Left ventricle myocardium inferior (tissue), 1 donor: ENCODE measurements at regions not wholly inside any gene's neighbourhood (a gene's known extent, or its start where the extent isn't known, plus 50 kb on each side); places are given as distances from the start of the nearest gene placed in this dataset.

Experiments used
- DNase-seq: peaks from one replicate; pipeline ENCODE4 v3.0.0-alpha.2; 2020
- H3K27ac ChIP-seq: fragments of 200-600 bp; replicated peaks from 2 replicates; pipeline ENCODE4 v1.8.0; 2021
- H3K27me3 ChIP-seq: fragments of 200-600 bp; 2 replicates; pipeline ENCODE4 v1.8.0; 2021; ENCODE audit warnings: low read depth
- H3K36me3 ChIP-seq: fragments of 200-600 bp; 2 replicates; pipeline ENCODE4 v1.8.0; 2021
- H3K4me1 ChIP-seq: fragments of 200-600 bp; 2 replicates; pipeline ENCODE4 v1.8.0; 2021
- H3K4me3 ChIP-seq: fragments of 200-600 bp; 2 replicates; pipeline ENCODE4 v1.8.0; 2021; ENCODE audit warnings: mild to moderate bottlenecking, moderate library complexity
- H3K9me3 ChIP-seq: fragments of 200-600 bp; replicated peaks from 2 replicates; pipeline ENCODE4 v1.8.0; 2021
- CTCF ChIP-seq: fragments of 200-600 bp; IDR thresholded peaks from 2 replicates; pipeline ENCODE4 v1.8.0; 2021; ENCODE audit warnings: antibody characterized with exemption, mild to moderate bottlenecking, borderline replicate concordance
- intact Hi-C: fragments of 100-400 bp; cut with micrococcal nuclease; formaldehyde crosslinking; loops from one replicate; pipeline ENCODE4 v1.11.0; 2022
- donor health status: DM: no; HTN: yes; CAD: no; lungs with severe emphysema.

GRCh38 chr18:60500960-60501359 lies 128.4 kb upstream of the MC4R start:
- no peak overlapping the region for H3K4me3 ChIP-seq
- no peaks in the 10 kb centered on the region for H3K9me3 ChIP-seq
- no peaks in the 10 kb centered on the region for H3K36me3 ChIP-seq
- no peak overlapping the region for H3K27ac ChIP-seq
- no peaks in the 10 kb centered on the region for H3K27me3 ChIP-seq
- intact Hi-C loops: no loop called here
- TF ChIP-seq CTCF: no peak
- no peaks in the 10 kb centered on the region for H3K4me1 ChIP-seq
- DNase-seq: no peak

GRCh38 chr18:60502591-60502990 lies 130.0 kb upstream of the MC4R start:
- Histone ChIP-seq H3K36me3 (no peaks in the 10 kb centered on the region), H3K27ac (no peak overlapping the region), H3K9me3 (no peaks in the 10 kb centered on the region), H3K27me3 (no peaks in the 10 kb centered on the region), H3K4me1 (no peaks in the 10 kb centered on the region), H3K4me3 (no peak overlapping the region)
- intact Hi-C loops: no loop called here
- DNase-seq: no peak
- no peak for TF ChIP-seq CTCF

GRCh38 chr18:60503199-60503598 lies 130.6 kb upstream of the MC4R start:
- no peak overlapping the region for H3K4me3 ChIP-seq
- no peaks in the 10 kb centered on the region for H3K4me1 ChIP-seq
- H3K27me3 ChIP-seq: no peaks in the 10 kb centered on the region
- no peak for DNase-seq
- TF ChIP-seq CTCF: no peak
- H3K9me3 ChIP-seq: no peaks in the 10 kb centered on the region
- intact Hi-C loops: no loop called here
- no peaks in the 10 kb centered on the region for H3K36me3 ChIP-seq
- H3K27ac ChIP-seq: no peak overlapping the region

GRCh38 chr18:60506190-60506589 lies 133.6 kb upstream of the MC4R start:
- Histone ChIP-seq H3K4me1 (no peaks in the 10 kb centered on the region), H3K27ac (no peak overlapping the region), H3K4me3 (no peak overlapping the region), H3K36me3 (no peaks in the 10 kb centered on the region), H3K9me3 (no peaks in the 10 kb centered on the region), H3K27me3 (no peaks in the 10 kb centered on the region)
- TF ChIP-seq CTCF: no peak
- intact Hi-C loops: no loop called here
- DNase-seq: no peak

GRCh38 chr18:60506682-60507081 lies 134.1 kb upstream of the MC4R start:
- Histone ChIP-seq H3K27me3 (no peaks in the 10 kb centered on the region), H3K4me1 (no peaks in the 10 kb centered on the region), H3K36me3 (no peaks in the 10 kb centered on the region), H3K9me3 (no peaks in the 10 kb centered on the region), H3K4me3 (no peak overlapping the region), H3K27ac (no peak overlapping the region)
- TF ChIP-seq CTCF: no peak
- intact Hi-C loops: no loop called here
- no peak for DNase-seq

GRCh38 chr18:60508108-60508507 lies 135.5 kb upstream of the MC4R start:
- DNase-seq: no peak
- H3K9me3 ChIP-seq: no peaks in the 10 kb centered on the region
- no peaks in the 10 kb centered on the region for H3K27me3 ChIP-seq
- TF ChIP-seq CTCF: no peak
- H3K27ac ChIP-seq: no peak overlapping the region
- intact Hi-C loops: no loop called here
- no peak overlapping the region for H3K4me3 ChIP-seq
- H3K4me1 ChIP-seq: no peaks in the 10 kb centered on the region
- no peaks in the 10 kb centered on the region for H3K36me3 ChIP-seq
